PFSK-1 (cell line): ENCODE measurements at regions not wholly inside any gene's neighbourhood (a gene's known extent, or its start where the extent isn't known, plus 50 kb on each side); places are given as distances from the start of the nearest gene placed in this dataset.

ENCODE experiments used
- FOXP2 ChIP-seq: optimal IDR thresholded peaks from 2 replicates; pipeline ENCODE3; 2011; ENCODE audit warnings: borderline replicate concordance, control low read depth, inconsistent platforms; ENCODE audit not compliant: insufficient read depth; ENCODE audit errors: extremely low read length, extremely low read depth
- POLR2AphosphoS5 ChIP-seq: IDR thresholded peaks from 2 replicates; pipeline ENCODE4 v1.6.1; 2012; ENCODE audit warnings: low read depth, mild to moderate bottlenecking, control low read depth, low read length, moderate library complexity
- REST ChIP-seq, 2 experiments: IDR thresholded peaks; 2 replicates each; pipeline versions ENCODE4 v1.6.1 to v1.8.0; 2011 to 2012; ENCODE audit warnings: low read depth in 2 of 2, low read length in 2 of 2, control low read depth in 1 of 2, inconsistent platforms in 1 of 2, mild to moderate bottlenecking in 1 of 2, moderate library complexity in 1 of 2; ENCODE audit not compliant: insufficient read depth in 1 of 2
- SIN3A ChIP-seq: IDR thresholded peaks from 2 replicates; pipeline ENCODE4 v1.6.1; 2012; ENCODE audit warnings: mild to moderate bottlenecking, low read length, moderate library complexity, borderline replicate concordance; ENCODE audit not compliant: insufficient read depth
- TAF1 ChIP-seq: IDR thresholded peaks from 2 replicates; pipeline ENCODE4 v1.6.1; 2012; ENCODE audit warnings: low read length, control low read depth, borderline replicate concordance; ENCODE audit not compliant: insufficient read depth

GRCh38 chr13:89502286-89502685, 1831.1 kb downstream of the SLITRK5 start:
- TF ChIP-seq SIN3A (no peak), TAF1 (no peak), FOXP2 (no peak), REST (IDR thresholded peaks at IDR 0.05; ENCODE audit: insufficient read depth in 1 of 2, low read depth in 2 of 2, low read length in 2 of 2) (no peak), POLR2AphosphoS5 (no peak)

- no peak for TF ChIP-seq FOXP2
- TF ChIP-seq SIN3A = no peak
- TF ChIP-seq POLR2AphosphoS5 = no peak
- TF ChIP-seq REST (IDR thresholded peaks at IDR 0.05; ENCODE audit: insufficient read depth in 1 of 2, low read depth in 2 of 2, low read length in 2 of 2) = no peak
- TF ChIP-seq TAF1 = no peak
Measured at GRCh38 chr13:89514534-89515312, 1832.8 kb upstream of the MIR17HG start.

GRCh38 chr13:89515948-89516347, 1831.5 kb upstream of the MIR17HG start:
- TF ChIP-seq SIN3A (no peak), REST (IDR thresholded peaks at IDR 0.05; ENCODE audit: insufficient read depth in 1 of 2, low read depth in 2 of 2, low read length in 2 of 2) (no peak), FOXP2 (no peak), TAF1 (no peak), POLR2AphosphoS5 (no peak)

GRCh38 chr13:89518289-89519077, 1829.0 kb upstream of the MIR17HG start:
- TF ChIP-seq REST (IDR thresholded peaks at IDR 0.05; ENCODE audit: insufficient read depth in 1 of 2, low read depth in 2 of 2, low read length in 2 of 2) (no peak), POLR2AphosphoS5 (no peak), TAF1 (no peak), FOXP2 (no peak), SIN3A (no peak)
